Astrocyte of the spinal cord (primary cell): ENCODE measurements at regions not wholly inside any gene's neighbourhood (a gene's known extent, or its start where the extent isn't known, plus 50 kb on each side); places are given as distances from the start of the nearest gene placed in this dataset.
"Not testable (repeated sequence)": the region's sequence is repeated elsewhere in the genome, so short reads cannot be mapped to it uniquely, and the experiment has no call there.

Experiments
- DNase-seq: peaks from one replicate; pipeline ENCODE4 v3.0.0; 2011; ENCODE audit warnings: low read depth, low spot score
- H3K4me3 ChIP-seq: 2 replicates; pipeline ENCODE4 v1.5.1; 2011; ENCODE audit warnings: low read depth, mild to moderate bottlenecking, low read length, moderate library complexity
- CTCF ChIP-seq: IDR thresholded peaks from 2 replicates; pipeline ENCODE4 v1.5.1; 2012; ENCODE audit warnings: low read depth, mild to moderate bottlenecking, low read length, inconsistent platforms
- in situ Hi-C: cut with HindIII; loops from 2 replicates; pipeline ENCODE4 v1.10.0; 2017; ENCODE audit warnings: low sequenced_read_pairs

- TF ChIP-seq CTCF: no peak
- H3K4me3 ChIP-seq: no peak overlapping the region
- DNase-seq: no peak
- in situ Hi-C loops: no loop called here
Measured at GRCh38 chr7:148489678-148490077, 100.9 kb upstream of the C7orf33 start.

- no peak for TF ChIP-seq CTCF
- no peak overlapping the region for H3K4me3 ChIP-seq
- peak; percentile 5 for DNase-seq
- in situ Hi-C loops: no loop called here
Measured at GRCh38 chr7:148492157-148492860, 98.3 kb upstream of the C7orf33 start.

GRCh38 chr7:148495605-148496004 is 95.0 kb upstream of the C7orf33 start:
- DNase-seq: no peak
- no peak overlapping the region for H3K4me3 ChIP-seq
- TF ChIP-seq CTCF: no peak
- in situ Hi-C loops: no loop called here

- H3K4me3 ChIP-seq: no peak overlapping the region
- in situ Hi-C loops: no loop called here
- TF ChIP-seq CTCF: no peak
- no peak for DNase-seq
Measured at GRCh38 chr7:148500978-148501377, 89.6 kb upstream of the C7orf33 start.

- in situ Hi-C loops: no loop called here
- TF ChIP-seq CTCF: peak; percentile 64
- DNase-seq: peak; percentile 40
- no peak overlapping the region for H3K4me3 ChIP-seq
Measured at GRCh38 chr7:148503900-148504487, 86.6 kb upstream of the C7orf33 start.

- H3K4me3 ChIP-seq: no peak overlapping the region
- TF ChIP-seq CTCF: no peak
- DNase-seq: no peak
- in situ Hi-C loops: no loop called here
Measured at GRCh38 chr7:148505645-148506375, 84.8 kb upstream of the C7orf33 start.

- DNase-seq, in situ Hi-C loops, H3K4me3 ChIP-seq: not testable (repeated sequence)
Measured at GRCh38 chr7:148507064-148507573, 83.4 kb upstream of the C7orf33 start.
